ENCODE measurements at regions not wholly inside any gene's neighbourhood (a gene's known extent, or its start where the extent isn't known, plus 50 kb on each side); places are given as distances from the start of the nearest gene placed in this dataset.

- Histone ChIP-seq H3K4me3 (no peak overlapping the region), H2AFZ (peak overlapping the region; percentile 72; the same call in 1 of the 2 replicates), H3K79me2 (replicated peaks; ENCODE audit: insufficient read depth) (no peaks in the 10 kb centered on the region), H3K9me2 (ENCODE audit: insufficient read depth) (peaks cover 10% of the 10 kb centered on the region; the same call in 1 of the 2 replicates), H3K4me2 (no peak overlapping the region), H3K36me3 (ENCODE audit: insufficient read depth) (no peaks in the 10 kb centered on the region), H3K4me1 (ENCODE audit: insufficient read depth) (no peaks in the 10 kb centered on the region), H3F3A (replicated peaks; ENCODE audit: low read depth) (no peaks in the 10 kb centered on the region), H4K20me1 (replicated peaks; ENCODE audit: insufficient read depth) (no peaks in the 10 kb centered on the region), H3K27ac (ENCODE audit: low read depth) (no peak overlapping the region), H3K27me3 (ENCODE audit: insufficient read depth) (no peaks in the 10 kb centered on the region)
- Mint-ChIP-seq H3K27me3 (ENCODE audit: insufficient read depth, low read depth, poor library complexity) (peaks cover 7% of the 10 kb centered on the region), H3K36me3 (ENCODE audit: low read depth) (no peaks in the 10 kb centered on the region), H3K27ac (no peak overlapping the region), H3K9me3 (no peaks in the 10 kb centered on the region), H3K4me3 (no peak overlapping the region), H3K4me1 (peaks cover 4% of the 10 kb centered on the region; the same call in 2 of the 3 replicates)
- TF ChIP-seq NANOG (IDR thresholded peaks at IDR 0.05; ENCODE audit: borderline replicate concordance) (no peak), ZNF331 (CRISPR knock-in tag; IDR thresholded peaks at IDR 0.05; ENCODE audit: low read depth) (no peak), ZNF114 (CRISPR knock-in tag; IDR thresholded peaks at IDR 0.05) (no peak), EZH2phosphoT487 (IDR thresholded peaks at IDR 0.05; ENCODE audit: unreplicated experiment) (no peak), POLR2AphosphoS5 (IDR thresholded peaks at IDR 0.05; ENCODE audit: low read depth) (no peak), CTCF (conservative IDR thresholded peaks at IDR 0.05; ENCODE audit: low read depth in 2 of 2) (no peak), ZNF462 (CRISPR knock-in tag; IDR thresholded peaks at IDR 0.05) (no peak), STAT1 (IDR thresholded peaks at IDR 0.05; ENCODE audit: unreplicated experiment) (no peak), EZH2 (IDR thresholded peaks at IDR 0.05; ENCODE audit: low read depth, unreplicated experiment) (no peak)
- ATAC-seq (no peak), DNase-seq (ENCODE audit: low spot score) (peak; percentile 9)
Observed at GRCh38 chr16:20216591-20217217, 110.6 kb downstream of the GP2 start.

All from GM23338 (cell line).